GM23338 (cell line): ENCODE measurements at regions not wholly inside any gene's neighbourhood (a gene's known extent, or its start where the extent isn't known, plus 50 kb on each side); places are given as distances from the start of the nearest gene placed in this dataset.

Source experiments
- ATAC-seq: fragments of 200-7000 bp; cut with Tn5 transposase; 3 replicates; pipeline ENCODE4 v1.9.1; 2020
- DNase-seq: peaks from one replicate; pipeline ENCODE4 v3.0.0-alpha.2; 2015; ENCODE audit warnings: low spot score
- H2AFZ ChIP-seq: fragments of 200-600 bp; sonication (generic); 2 replicates; pipeline ENCODE4 v1.8.0; 2016; ENCODE audit warnings: antibody characterized with exemption, mild to moderate bottlenecking, moderate library complexity
- H3F3A ChIP-seq: fragments of 200-600 bp; sonication (generic); replicated peaks from 2 replicates; pipeline ENCODE4 v1.8.0; 2017; ENCODE audit warnings: antibody characterized with exemption, mixed run types, low read depth
- H3K27ac ChIP-seq: fragments of 200-600 bp; sonication (generic); 2 replicates; pipeline ENCODE4 v1.6.1; 2016; ENCODE audit warnings: low read depth
- H3K27me3 ChIP-seq: fragments of 200-600 bp; sonication (generic); 2 replicates; pipeline ENCODE4 v1.8.0; 2016; ENCODE audit warnings: mild to moderate bottlenecking, mixed run types, moderate library complexity; ENCODE audit not compliant: insufficient read depth
- H3K36me3 ChIP-seq: fragments of 200-600 bp; sonication (generic); 2 replicates; pipeline ENCODE4 v1.8.0; 2016; ENCODE audit warnings: mild to moderate bottlenecking; ENCODE audit not compliant: insufficient read depth
- H3K4me1 ChIP-seq: fragments of 200-600 bp; sonication (generic); 2 replicates; pipeline ENCODE4 v1.8.0; 2016; ENCODE audit warnings: mild to moderate bottlenecking, moderate library complexity; ENCODE audit not compliant: insufficient read depth
- H3K4me2 ChIP-seq: fragments of 200-600 bp; sonication (generic); 2 replicates; pipeline ENCODE4 v1.7.1; 2017; ENCODE audit warnings: mixed run types
- H3K4me3 ChIP-seq: fragments of 200-600 bp; sonication (generic); 2 replicates; pipeline ENCODE4 v1.6.1; 2016; ENCODE audit warnings: mixed run types
- H3K79me2 ChIP-seq: fragments of 200-600 bp; sonication (generic); replicated peaks from 2 replicates; pipeline ENCODE4 v1.8.0; 2017; ENCODE audit warnings: mild to moderate bottlenecking; ENCODE audit not compliant: insufficient read depth
- H3K9me2 ChIP-seq: fragments of 200-600 bp; sonication (generic); 2 replicates; pipeline ENCODE4 v1.8.0; 2017; ENCODE audit not compliant: insufficient read depth
- H4K20me1 ChIP-seq: fragments of 200-600 bp; sonication (generic); replicated peaks from 2 replicates; pipeline ENCODE4 v1.8.0; 2017; ENCODE audit warnings: mild to moderate bottlenecking; ENCODE audit not compliant: insufficient read depth
- H3K27ac Mint-ChIP-seq: 2 replicates; pipeline ENCODE4 v1.8.0; 2020; ENCODE audit warnings: inconsistent platforms, mild to moderate bottlenecking, moderate library complexity, mixed read lengths
- H3K27me3 Mint-ChIP-seq: 3 replicates; pipeline ENCODE4 v1.8.0; 2022; ENCODE audit warnings: low read depth, mild to moderate bottlenecking, moderate library complexity, mixed read lengths, inconsistent platforms; ENCODE audit not compliant: insufficient read depth, poor library complexity
- H3K36me3 Mint-ChIP-seq: 3 replicates; pipeline ENCODE4 v1.8.0; 2021; ENCODE audit warnings: low read depth, mild to moderate bottlenecking, inconsistent platforms, moderate library complexity, mixed read lengths
- H3K4me1 Mint-ChIP-seq: 3 replicates; pipeline ENCODE4 v1.8.0; 2020; ENCODE audit warnings: mild to moderate bottlenecking, inconsistent platforms, mixed read lengths
- H3K4me3 Mint-ChIP-seq: 3 replicates; pipeline ENCODE4 v1.8.0; 2021; ENCODE audit warnings: moderate library complexity, mild to moderate bottlenecking, inconsistent platforms, mixed read lengths
- H3K9me3 Mint-ChIP-seq: 3 replicates; pipeline ENCODE4 v1.8.0; 2020; ENCODE audit warnings: moderate library complexity, mild to moderate bottlenecking, inconsistent platforms, mixed read lengths
- CREB1 ChIP-seq: fragments of 250-450 bp; sonication (Bioruptor Pico); IDR thresholded peaks from 2 replicates; pipeline ENCODE4 v1.5.0; 2020; ENCODE audit warnings: low read depth, mild to moderate bottlenecking, moderate library complexity
- CTCF ChIP-seq, 2 experiments: fragments of 200-600 bp in 1 of 2; sonication (generic) in 1 of 2; conservative IDR thresholded peaks; 2 replicates each; pipeline versions ENCODE4 v1.5.1 to v1.6.1; 2016 to 2017; ENCODE audit warnings: antibody characterized with exemption in 2 of 2, low read depth in 2 of 2, mild to moderate bottlenecking in 2 of 2, moderate library complexity in 1 of 2
- ETS1 ChIP-seq: IDR thresholded peaks from 2 replicates; pipeline ENCODE4 v1.6.1; 2016; ENCODE audit warnings: antibody characterized with exemption
- EZH2 ChIP-seq: fragments of 200-600 bp; sonication (generic); IDR thresholded peaks from one replicate; pipeline ENCODE4 v1.8.0; 2017; ENCODE audit warnings: antibody characterized with exemption, mild to moderate bottlenecking, low read depth; ENCODE audit not compliant: unreplicated experiment
- JUNB ChIP-seq: IDR thresholded peaks from one replicate; pipeline ENCODE4 v1.6.1; 2016; ENCODE audit warnings: antibody characterized with exemption; ENCODE audit not compliant: unreplicated experiment
- NANOG ChIP-seq: IDR thresholded peaks from 2 replicates; pipeline ENCODE4 v1.6.1; 2016; ENCODE audit warnings: antibody characterized with exemption, borderline replicate concordance
- REST ChIP-seq: IDR thresholded peaks from one replicate; pipeline ENCODE4 v1.6.1; 2018; ENCODE audit warnings: antibody characterized with exemption; ENCODE audit not compliant: unreplicated experiment
- STAT1 ChIP-seq: IDR thresholded peaks from one replicate; pipeline ENCODE4 v1.6.1; 2016; ENCODE audit warnings: antibody characterized with exemption; ENCODE audit not compliant: unreplicated experiment
- ZNF114 ChIP-seq: fragments of 250-450 bp; sonication (Bioruptor Pico); IDR thresholded peaks from 2 replicates; pipeline ENCODE4 v1.5.0; 2020; ENCODE audit warnings: mild to moderate bottlenecking, moderate library complexity
- ZNF331 ChIP-seq: fragments of 250-450 bp; sonication (Bioruptor Pico); IDR thresholded peaks from 2 replicates; pipeline ENCODE4 v1.5.0; 2020; ENCODE audit warnings: low read depth, mild to moderate bottlenecking, moderate library complexity
- ZNF462 ChIP-seq: fragments of 250-450 bp; sonication (Bioruptor Pico); IDR thresholded peaks from 2 replicates; pipeline ENCODE4 v1.5.0; 2020; ENCODE audit warnings: mild to moderate bottlenecking, moderate library complexity

GRCh38 chr2:23280401-23280800, 104.6 kb upstream of the KLHL29 start:
- H3K79me2 ChIP-seq = no peaks in the 10 kb centered on the region
- no peaks in the 10 kb centered on the region for H4K20me1 ChIP-seq
- no peaks in the 10 kb centered on the region; the same call in 2 of the 3 replicates for H3K36me3 Mint-ChIP-seq
- no peak overlapping the region for H3K4me3 Mint-ChIP-seq
- peaks cover 7% of the 10 kb centered on the region for H3K4me1 Mint-ChIP-seq
- peaks cover 4% of the 10 kb centered on the region; the same call in 1 of the 2 replicates for H3K4me1 ChIP-seq
- no peaks in the 10 kb centered on the region for H3F3A ChIP-seq
- H3K27ac Mint-ChIP-seq = no peak overlapping the region
- H3K27me3 Mint-ChIP-seq = peaks cover 3% of the 10 kb centered on the region
- no peak overlapping the region for H3K27ac ChIP-seq
- TF ChIP-seq CREB1 (CRISPR knock-in tag) (no peak), ZNF462 (CRISPR knock-in tag) (no peak), JUNB (no peak), STAT1 (no peak), NANOG (no peak), REST (no peak), ZNF114 (CRISPR knock-in tag) (no peak), CTCF (conservative IDR thresholded peaks at IDR 0.05; ENCODE audit: low read depth in 2 of 2) (no peak), ZNF331 (CRISPR knock-in tag) (no peak), EZH2 (no peak), ETS1 (no peak)
- no peak for ATAC-seq
- peaks cover 15% of the 10 kb centered on the region for H3K9me2 ChIP-seq
- no peak overlapping the region for H2AFZ ChIP-seq
- no peak overlapping the region for H3K4me3 ChIP-seq
- H3K27me3 ChIP-seq = no peaks in the 10 kb centered on the region
- no peak overlapping the region for H3K4me2 ChIP-seq
- DNase-seq = no peak
- no peaks in the 10 kb centered on the region for H3K36me3 ChIP-seq
- H3K9me3 Mint-ChIP-seq = no peaks in the 10 kb centered on the region
